ENCODE measurements at regions not wholly inside any gene's neighbourhood (a gene's known extent, or its start where the extent isn't known, plus 50 kb on each side); places are given as distances from the start of the nearest gene placed in this dataset.

DNA sequence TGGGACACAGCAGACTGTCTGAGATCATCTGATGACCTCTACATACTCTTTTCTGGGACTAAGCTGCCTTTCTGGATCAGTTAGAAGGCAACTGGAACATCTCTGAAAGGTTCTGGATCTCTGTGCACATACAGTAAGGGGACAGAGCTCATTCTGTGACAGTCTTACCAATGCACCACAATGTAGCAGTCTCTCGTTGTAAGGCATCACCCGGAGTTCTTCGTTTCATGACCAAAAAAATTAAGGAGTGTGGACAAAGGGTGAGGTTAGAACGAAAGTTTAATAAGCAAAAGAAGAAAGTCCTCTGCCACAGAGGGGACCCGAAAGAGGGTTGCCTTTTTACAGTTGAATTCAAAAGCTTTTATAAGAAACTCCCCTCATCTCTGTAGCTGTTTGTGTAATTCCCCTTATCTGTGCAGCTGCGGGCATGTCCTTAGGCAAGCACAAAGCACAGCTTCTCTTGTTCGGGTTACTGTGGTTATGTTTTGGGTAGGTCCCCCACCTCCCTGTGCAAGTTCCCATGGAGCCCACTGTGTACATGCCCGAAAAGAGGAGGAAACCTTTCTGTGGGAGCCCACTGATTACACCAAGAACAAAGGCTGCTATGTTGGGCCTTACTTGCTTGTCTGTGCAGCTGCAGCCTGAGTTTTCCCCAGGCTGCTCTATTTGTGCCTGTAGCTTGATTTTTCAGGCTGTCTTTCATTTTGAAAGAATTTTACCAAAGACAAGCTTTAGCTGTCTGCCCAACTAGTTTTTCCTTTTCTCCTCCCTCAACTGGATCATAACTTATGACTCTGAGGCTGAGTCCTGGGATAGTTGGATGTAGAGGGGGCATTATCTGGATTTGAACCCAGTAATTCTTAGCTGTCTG, 53.1 kb upstream of the CACNA1E start:
- DNase-seq (ENCODE audit: low spot score): no peak
